Body of pancreas (tissue), 4 donors: ENCODE measurements at regions not wholly inside any gene's neighbourhood (a gene's known extent, or its start where the extent isn't known, plus 50 kb on each side); places are given as distances from the start of the nearest gene placed in this dataset.

Source experiments
- ATAC-seq: fragments of 150-250 bp; one replicate; pipeline ENCODE4 v1.9.1; 2016
- DNase-seq, 4 donors: peaks; one replicate each; pipeline ENCODE4 v3.0.0-alpha.2; 2019
- H3K27ac ChIP-seq, 4 donors: fragments of 200-600 bp; sonication (generic); 1 replicate in 3 of 4; 2 replicates in 1 of 4; pipeline versions ENCODE4 v1.5.1 to v1.6.1; 2016 to 2019; ENCODE audit warnings: mild to moderate bottlenecking in 1 of 4, mixed read lengths in 1 of 4, moderate library complexity in 1 of 4
- H3K27me3 ChIP-seq, 2 donors: fragments of 200-600 bp; sonication (generic); one replicate each; pipeline ENCODE4 v1.6.0; 2016; ENCODE audit warnings: mild to moderate bottlenecking in 1 of 2
- H3K36me3 ChIP-seq, 2 donors: fragments of 200-600 bp; sonication (generic); replicated peaks in 1 of 2; 2 replicates each; pipeline ENCODE4 v1.5.1; 2016; ENCODE audit warnings: low read depth in 2 of 2; ENCODE audit not compliant: insufficient read depth in 1 of 2
- H3K4me1 ChIP-seq: fragments of 200-600 bp; sonication (generic); one replicate; pipeline ENCODE4 v1.6.0; 2016
- H3K4me3 ChIP-seq, 2 donors: fragments of 200-600 bp; sonication (generic); 1 replicate in 1 of 2; 2 replicates in 1 of 2; pipeline ENCODE4 v1.5.1; 2016 to 2019
- H3K9me3 ChIP-seq, 3 donors: fragments of 200-600 bp; sonication (generic); 1 replicate in 2 of 3; 2 replicates in 1 of 3; pipeline ENCODE4 v1.5.1; 2016
- POLR2A ChIP-seq, 3 donors: fragments of 450-650 bp; IDR thresholded peaks; one replicate each; pipeline ENCODE4 v1.6.1; 2016; ENCODE audit warnings: antibody characterized with exemption in 3 of 3, mild to moderate bottlenecking in 2 of 3
- WGBS, 2 donors: methylation state at CpG; one replicate each; pipeline ENCODE4 v1.1.5; 2017; 5-methylcytosine and 5-hydroxymethylcytosine counted together
- intact Hi-C: fragments of 100-400 bp; cut with DNase I; formaldehyde crosslinking; loops from one replicate; pipeline ENCODE4 v1.15.1; 2023
- TF ChIP-seq, protein P1 (sequence below), 7 experiments: fragments of 450-650 bp in 4 of 7; fragments of 200-600 bp in 3 of 7; sonication (generic) in 3 of 7; IDR thresholded peaks; one replicate each; pipeline ENCODE4 v1.5.1; 2016 to 2019; ENCODE audit warnings: antibody characterized with exemption in 7 of 7

DNA sequence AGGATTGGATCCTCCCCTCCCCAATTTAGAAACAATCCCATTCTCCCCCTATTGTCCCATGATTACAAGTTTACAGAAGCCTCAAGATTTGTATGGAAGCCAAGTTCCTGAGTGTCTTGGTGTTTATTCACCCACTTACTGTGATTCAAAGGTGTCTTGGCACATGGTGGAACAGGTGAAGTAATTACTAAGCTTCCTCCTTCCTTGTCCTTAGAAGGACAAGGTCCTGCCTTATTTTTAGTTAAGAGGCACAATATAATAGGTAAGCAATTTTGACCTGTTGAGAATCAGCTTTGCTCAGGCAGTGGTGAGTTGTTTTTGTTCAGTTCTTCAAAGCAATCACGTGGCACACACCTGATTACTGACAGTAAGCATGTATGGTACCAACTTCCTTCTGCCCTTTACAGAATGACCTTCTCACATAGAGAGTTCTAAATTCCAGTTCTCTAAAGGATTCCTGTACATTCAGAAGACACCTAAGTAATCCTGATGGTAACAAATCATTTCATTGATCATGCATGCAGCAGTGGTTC lies 60.7 kb upstream of the SLC13A1 start:
- Histone ChIP-seq H3K4me1 (peaks cover 9% of the 10 kb centered on the region), H3K4me3 (no peak overlapping the region), H3K9me3 (no peaks in the 10 kb centered on the region), H3K27me3 (no peaks in the 10 kb centered on the region), H3K36me3 (no peaks in the 10 kb centered on the region), H3K27ac (peak overlapping the region in 2 of 4 donors; percentile 5 to 23)
- intact Hi-C loops = no loop called here
- WGBS, 2 donors = 55 to 56% methylated on average over 1 of the region's 1 CpG
- ATAC-seq = peak; percentile 91
- peak in 2 of 4 donors; percentile 9 to 43 for DNase-seq
- TF ChIP-seq, protein P1, sequence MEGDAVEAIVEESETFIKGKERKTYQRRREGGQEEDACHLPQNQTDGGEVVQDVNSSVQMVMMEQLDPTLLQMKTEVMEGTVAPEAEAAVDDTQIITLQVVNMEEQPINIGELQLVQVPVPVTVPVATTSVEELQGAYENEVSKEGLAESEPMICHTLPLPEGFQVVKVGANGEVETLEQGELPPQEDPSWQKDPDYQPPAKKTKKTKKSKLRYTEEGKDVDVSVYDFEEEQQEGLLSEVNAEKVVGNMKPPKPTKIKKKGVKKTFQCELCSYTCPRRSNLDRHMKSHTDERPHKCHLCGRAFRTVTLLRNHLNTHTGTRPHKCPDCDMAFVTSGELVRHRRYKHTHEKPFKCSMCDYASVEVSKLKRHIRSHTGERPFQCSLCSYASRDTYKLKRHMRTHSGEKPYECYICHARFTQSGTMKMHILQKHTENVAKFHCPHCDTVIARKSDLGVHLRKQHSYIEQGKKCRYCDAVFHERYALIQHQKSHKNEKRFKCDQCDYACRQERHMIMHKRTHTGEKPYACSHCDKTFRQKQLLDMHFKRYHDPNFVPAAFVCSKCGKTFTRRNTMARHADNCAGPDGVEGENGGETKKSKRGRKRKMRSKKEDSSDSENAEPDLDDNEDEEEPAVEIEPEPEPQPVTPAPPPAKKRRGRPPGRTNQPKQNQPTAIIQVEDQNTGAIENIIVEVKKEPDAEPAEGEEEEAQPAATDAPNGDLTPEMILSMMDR (IDR thresholded peaks at IDR 0.05) = no peak
- TF ChIP-seq POLR2A (IDR thresholded peaks at IDR 0.05) = no peak

DNA sequence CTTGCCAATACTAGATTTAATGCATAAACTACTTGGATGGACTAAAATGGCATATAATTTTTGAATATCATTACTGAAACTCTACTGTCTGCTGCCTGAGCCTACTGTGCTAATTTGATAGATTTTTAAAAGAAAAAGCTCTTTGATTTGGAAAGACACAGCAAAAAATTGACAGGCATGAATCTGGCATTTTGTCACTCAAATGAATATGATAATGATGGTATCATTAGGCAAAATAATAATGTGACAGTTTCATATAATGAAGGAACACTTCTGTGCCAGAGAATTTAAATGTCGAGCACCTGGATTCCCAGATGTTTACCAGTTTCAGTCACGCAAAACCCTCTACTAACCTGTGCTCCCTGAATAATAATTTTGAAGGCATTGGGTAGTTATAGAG lies 60.0 kb upstream of the SLC13A1 start:
- intact Hi-C loops = no loop called here
- Histone ChIP-seq H3K9me3 (no peaks in the 10 kb centered on the region), H3K27ac (no peak overlapping the region), H3K4me1 (peaks cover 9% of the 10 kb centered on the region), H3K36me3 (no peaks in the 10 kb centered on the region), H3K4me3 (no peak overlapping the region), H3K27me3 (no peaks in the 10 kb centered on the region)
- TF ChIP-seq, protein P1 (IDR thresholded peaks at IDR 0.05) = no peak
- no peak for TF ChIP-seq POLR2A (IDR thresholded peaks at IDR 0.05)
- ATAC-seq (no peak), DNase-seq (no peak)
- WGBS, 2 donors = 79 to 86% methylated on average over 2 of the region's 2 CpGs
